ENCODE measurements at regions not wholly inside any gene's neighbourhood (a gene's known extent, or its start where the extent isn't known, plus 50 kb on each side); places are given as distances from the start of the nearest gene placed in this dataset.

DNA sequence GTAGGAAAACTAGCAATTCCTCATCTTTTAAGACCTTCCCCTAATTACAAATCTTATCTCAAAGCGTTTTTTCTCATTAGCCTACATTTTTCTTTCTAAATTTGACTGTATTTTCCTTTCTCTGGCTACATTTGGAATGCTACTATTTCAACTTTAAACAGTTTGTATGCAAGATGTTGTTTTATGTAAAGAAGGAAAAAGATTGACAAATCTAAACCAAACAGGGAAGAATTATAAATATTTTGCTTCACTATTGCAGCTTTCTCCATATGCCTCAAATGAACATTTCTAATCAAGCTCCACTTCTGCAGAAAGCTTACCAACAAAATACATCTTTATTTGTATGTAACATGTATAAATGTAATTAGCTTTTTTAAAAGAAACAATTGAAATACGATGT lies 156.2 kb downstream of the MZT1 start:
- TF ChIP-seq, protein P1, sequence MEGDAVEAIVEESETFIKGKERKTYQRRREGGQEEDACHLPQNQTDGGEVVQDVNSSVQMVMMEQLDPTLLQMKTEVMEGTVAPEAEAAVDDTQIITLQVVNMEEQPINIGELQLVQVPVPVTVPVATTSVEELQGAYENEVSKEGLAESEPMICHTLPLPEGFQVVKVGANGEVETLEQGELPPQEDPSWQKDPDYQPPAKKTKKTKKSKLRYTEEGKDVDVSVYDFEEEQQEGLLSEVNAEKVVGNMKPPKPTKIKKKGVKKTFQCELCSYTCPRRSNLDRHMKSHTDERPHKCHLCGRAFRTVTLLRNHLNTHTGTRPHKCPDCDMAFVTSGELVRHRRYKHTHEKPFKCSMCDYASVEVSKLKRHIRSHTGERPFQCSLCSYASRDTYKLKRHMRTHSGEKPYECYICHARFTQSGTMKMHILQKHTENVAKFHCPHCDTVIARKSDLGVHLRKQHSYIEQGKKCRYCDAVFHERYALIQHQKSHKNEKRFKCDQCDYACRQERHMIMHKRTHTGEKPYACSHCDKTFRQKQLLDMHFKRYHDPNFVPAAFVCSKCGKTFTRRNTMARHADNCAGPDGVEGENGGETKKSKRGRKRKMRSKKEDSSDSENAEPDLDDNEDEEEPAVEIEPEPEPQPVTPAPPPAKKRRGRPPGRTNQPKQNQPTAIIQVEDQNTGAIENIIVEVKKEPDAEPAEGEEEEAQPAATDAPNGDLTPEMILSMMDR (IDR thresholded peaks at IDR 0.05; ENCODE audit: low read length), result no peak
- no peak for TF ChIP-seq EZH2phosphoT487 (IDR thresholded peaks at IDR 0.05; ENCODE audit: low read length)
- no peak for TF ChIP-seq EZH2 (optimal IDR thresholded peaks at IDR 0.05; ENCODE audit: low read depth, low read length)
